WTC11 (cell line): ENCODE measurements at regions not wholly inside any gene's neighbourhood (a gene's known extent, or its start where the extent isn't known, plus 50 kb on each side); places are given as distances from the start of the nearest gene placed in this dataset.

Experiments
- ATAC-seq: fragments of 200-7000 bp; cut with Tn5 transposase; 2 replicates; pipeline ENCODE4 v1.10.0; 2021; ENCODE audit warnings: mild to moderate bottlenecking, moderate library complexity
- CTCF ChIA-PET: fragments of 300-600 bp; sonication (Branson Sonifier 250); formaldehyde crosslinking; loops from one replicate; lab custom pipeline; 2021; ENCODE audit warnings: antibody characterized with exemption; lab: Charles Lee
- POLR2A ChIA-PET: fragments of 350-600 bp; sonication (Branson Sonifier 250); formaldehyde crosslinking; loops from one replicate; lab custom pipeline; 2021; ENCODE audit warnings: antibody characterized with exemption; lab: Charles Lee
- DNase-seq: peaks from one replicate; pipeline ENCODE4 v3.0.0; 2021; ENCODE audit warnings: low spot score
- H3K27ac Mint-ChIP-seq: 2 replicates; pipeline ENCODE4 v1.8.0; 2021; ENCODE audit warnings: mixed read lengths
- H3K27me3 Mint-ChIP-seq: 2 replicates; pipeline ENCODE4 v1.8.0; 2021; ENCODE audit warnings: low read depth, mild to moderate bottlenecking, moderate library complexity, mixed read lengths
- H3K36me3 Mint-ChIP-seq: 2 replicates; pipeline ENCODE4 v1.8.0; 2021; ENCODE audit warnings: mixed read lengths
- H3K4me1 Mint-ChIP-seq: 2 replicates; pipeline ENCODE4 v1.8.0; 2022; ENCODE audit warnings: mixed read lengths
- H3K4me3 Mint-ChIP-seq: 2 replicates; pipeline ENCODE4 v1.8.0; 2021; ENCODE audit warnings: mild to moderate bottlenecking, moderate library complexity, mixed read lengths
- H3K9me3 Mint-ChIP-seq: 2 replicates; pipeline ENCODE4 v1.8.0; 2021; ENCODE audit warnings: mixed read lengths
- E2F5 ChIP-seq: sonication (generic); formaldehyde crosslinking; IDR thresholded peaks from 2 replicates; pipeline ENCODE4 v1.8.1; 2022; ENCODE audit warnings: mild to moderate bottlenecking, moderate library complexity, missing genetic modification reagents
- ELF4 ChIP-seq: sonication (generic); formaldehyde crosslinking; IDR thresholded peaks from 2 replicates; pipeline ENCODE4 v1.8.1; 2022; ENCODE audit warnings: low read depth, mild to moderate bottlenecking, moderate library complexity, missing genetic modification reagents
- FOXJ3 ChIP-seq: sonication (generic); formaldehyde crosslinking; IDR thresholded peaks from 2 replicates; pipeline ENCODE4 v1.9.0; 2021; ENCODE audit warnings: missing genetic modification reagents, mild to moderate bottlenecking, borderline replicate concordance
- GRHL2 ChIP-seq: fragments of 250-450 bp; sonication (Bioruptor Pico); IDR thresholded peaks from 2 replicates; pipeline ENCODE4 v1.8.0; 2022; ENCODE audit warnings: mild to moderate bottlenecking, moderate library complexity; ENCODE audit not compliant: insufficient replicate concordance, severe bottlenecking
- HMGA2 ChIP-seq: fragments of 250-450 bp; sonication (Bioruptor Pico); IDR thresholded peaks from 2 replicates; pipeline ENCODE4 v1.4.0; 2021; ENCODE audit warnings: mild to moderate bottlenecking, moderate library complexity
- PRRX2 ChIP-seq: fragments of 250-450 bp; sonication (Bioruptor Pico); IDR thresholded peaks from 2 replicates; pipeline ENCODE4 v1.8.0; 2021; ENCODE audit warnings: mild to moderate bottlenecking
- SOX15 ChIP-seq: fragments of 250-450 bp; sonication (Bioruptor Pico); IDR thresholded peaks from 2 replicates; pipeline ENCODE4 v1.9.0; 2021; ENCODE audit warnings: mild to moderate bottlenecking
- TCF7 ChIP-seq: sonication (generic); formaldehyde crosslinking; IDR thresholded peaks from 2 replicates; pipeline ENCODE4 v1.8.0; 2022; ENCODE audit warnings: mild to moderate bottlenecking, low read depth, missing genetic modification reagents, moderate library complexity
- TEAD4 ChIP-seq: sonication (generic); formaldehyde crosslinking; IDR thresholded peaks from 2 replicates; pipeline ENCODE4 v1.8.0; 2022; ENCODE audit warnings: mild to moderate bottlenecking, missing genetic modification reagents
- ZNF232 ChIP-seq: sonication (generic); formaldehyde crosslinking; IDR thresholded peaks from 2 replicates; pipeline ENCODE4 v1.8.0; 2022; ENCODE audit warnings: mild to moderate bottlenecking, missing genetic modification reagents
- ZNF263 ChIP-seq: sonication (generic); formaldehyde crosslinking; IDR thresholded peaks from 2 replicates; pipeline ENCODE4 v1.8.1; 2022; ENCODE audit warnings: low read depth, mild to moderate bottlenecking, moderate library complexity, missing genetic modification reagents
- ZNF396 ChIP-seq: fragments of 250-450 bp; sonication (Bioruptor Pico); IDR thresholded peaks from 2 replicates; pipeline ENCODE4 v1.8.0; 2021; ENCODE audit warnings: mild to moderate bottlenecking, moderate library complexity, borderline replicate concordance
- ZNF416 ChIP-seq: fragments of 250-450 bp; sonication (Bioruptor Pico); IDR thresholded peaks from 2 replicates; pipeline ENCODE4 v1.9.0; 2021; ENCODE audit warnings: mild to moderate bottlenecking, inconsistent platforms
- TF ChIP-seq, protein P1 (sequence below): fragments of 250-450 bp; sonication (Bioruptor Pico); conservative IDR thresholded peaks from 2 replicates; pipeline ENCODE4 v1.9.0; 2021; ENCODE audit warnings: mild to moderate bottlenecking
- TF ChIP-seq, protein P2 (sequence below): fragments of 250-450 bp; sonication (Bioruptor Pico); IDR thresholded peaks from 2 replicates; pipeline ENCODE4 v1.9.0; 2021; ENCODE audit warnings: mild to moderate bottlenecking, borderline replicate concordance
- TF ChIP-seq, protein P3 (sequence below): sonication (generic); formaldehyde crosslinking; IDR thresholded peaks from 2 replicates; pipeline ENCODE4 v1.8.1; 2023; ENCODE audit warnings: mild to moderate bottlenecking, moderate library complexity, missing genetic modification reagents
- TF ChIP-seq, protein P4 (sequence below): sonication (generic); formaldehyde crosslinking; IDR thresholded peaks from 2 replicates; pipeline ENCODE4 v1.8.0; 2022; ENCODE audit warnings: missing genetic modification reagents

GRCh38 chr6:164911873-164912580, 397.4 kb downstream of the C6orf118 start (continued):
- TF ChIP-seq, protein P1, sequence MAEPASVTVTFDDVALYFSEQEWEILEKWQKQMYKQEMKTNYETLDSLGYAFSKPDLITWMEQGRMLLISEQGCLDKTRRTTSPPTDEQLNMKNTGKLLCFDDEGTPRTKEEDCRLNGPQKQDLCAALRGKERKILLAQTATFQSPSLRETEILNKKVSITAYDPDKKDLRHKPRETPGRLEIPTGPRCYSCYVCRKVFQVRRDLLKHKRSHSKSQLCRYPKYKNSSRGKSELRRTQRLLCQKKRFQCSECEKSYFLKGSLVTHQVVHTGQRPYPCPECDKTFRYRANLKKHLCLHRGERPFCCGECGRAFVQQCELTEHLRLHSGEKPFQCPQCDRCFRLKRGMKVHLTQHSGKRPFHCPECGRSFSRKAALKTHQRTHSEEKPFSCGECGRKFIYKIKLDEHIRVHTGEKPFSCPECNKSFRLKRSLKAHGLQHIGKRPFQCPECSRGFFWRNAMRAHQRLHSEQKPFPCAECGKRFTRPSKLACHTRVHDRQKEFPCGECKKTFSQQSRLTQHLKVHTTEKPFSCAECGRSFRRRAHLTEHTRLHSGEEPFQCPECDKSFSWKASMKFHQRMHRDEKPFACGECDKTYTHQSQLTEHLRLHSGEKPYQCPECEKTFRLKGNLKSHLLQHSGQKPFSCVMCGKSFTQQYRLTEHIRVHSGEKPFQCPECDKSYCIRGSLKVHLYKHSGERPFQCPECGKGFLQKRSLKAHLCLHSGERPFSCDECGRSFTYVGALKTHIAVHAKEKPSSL, result no peak
- no peak for TF ChIP-seq SOX15 (CRISPR knock-in tag)
- TF ChIP-seq ZNF263 (CRISPR knock-in tag), result no peak
- TF ChIP-seq ZNF416, result no peak
- no peak for TF ChIP-seq ZNF232 (CRISPR knock-in tag)

- ATAC-seq, result no peak
- Mint-ChIP-seq H3K27me3 (no peaks in the 10 kb centered on the region), H3K9me3 (peaks cover 7% of the 10 kb centered on the region; the same call in 1 of the 2 replicates), H3K27ac (no peak overlapping the region), H3K4me1 (peaks cover 25% of the 10 kb centered on the region), H3K4me3 (no peak overlapping the region), H3K36me3 (no peaks in the 10 kb centered on the region)
- no peak for DNase-seq
- POLR2A ChIA-PET, result interaction anchor here (0.7 kb wide), 1 partner anchor 880 kb away, joined by 3 read pairs; no protein-coding TSS in a partner anchor
- TF ChIP-seq, protein P2, sequence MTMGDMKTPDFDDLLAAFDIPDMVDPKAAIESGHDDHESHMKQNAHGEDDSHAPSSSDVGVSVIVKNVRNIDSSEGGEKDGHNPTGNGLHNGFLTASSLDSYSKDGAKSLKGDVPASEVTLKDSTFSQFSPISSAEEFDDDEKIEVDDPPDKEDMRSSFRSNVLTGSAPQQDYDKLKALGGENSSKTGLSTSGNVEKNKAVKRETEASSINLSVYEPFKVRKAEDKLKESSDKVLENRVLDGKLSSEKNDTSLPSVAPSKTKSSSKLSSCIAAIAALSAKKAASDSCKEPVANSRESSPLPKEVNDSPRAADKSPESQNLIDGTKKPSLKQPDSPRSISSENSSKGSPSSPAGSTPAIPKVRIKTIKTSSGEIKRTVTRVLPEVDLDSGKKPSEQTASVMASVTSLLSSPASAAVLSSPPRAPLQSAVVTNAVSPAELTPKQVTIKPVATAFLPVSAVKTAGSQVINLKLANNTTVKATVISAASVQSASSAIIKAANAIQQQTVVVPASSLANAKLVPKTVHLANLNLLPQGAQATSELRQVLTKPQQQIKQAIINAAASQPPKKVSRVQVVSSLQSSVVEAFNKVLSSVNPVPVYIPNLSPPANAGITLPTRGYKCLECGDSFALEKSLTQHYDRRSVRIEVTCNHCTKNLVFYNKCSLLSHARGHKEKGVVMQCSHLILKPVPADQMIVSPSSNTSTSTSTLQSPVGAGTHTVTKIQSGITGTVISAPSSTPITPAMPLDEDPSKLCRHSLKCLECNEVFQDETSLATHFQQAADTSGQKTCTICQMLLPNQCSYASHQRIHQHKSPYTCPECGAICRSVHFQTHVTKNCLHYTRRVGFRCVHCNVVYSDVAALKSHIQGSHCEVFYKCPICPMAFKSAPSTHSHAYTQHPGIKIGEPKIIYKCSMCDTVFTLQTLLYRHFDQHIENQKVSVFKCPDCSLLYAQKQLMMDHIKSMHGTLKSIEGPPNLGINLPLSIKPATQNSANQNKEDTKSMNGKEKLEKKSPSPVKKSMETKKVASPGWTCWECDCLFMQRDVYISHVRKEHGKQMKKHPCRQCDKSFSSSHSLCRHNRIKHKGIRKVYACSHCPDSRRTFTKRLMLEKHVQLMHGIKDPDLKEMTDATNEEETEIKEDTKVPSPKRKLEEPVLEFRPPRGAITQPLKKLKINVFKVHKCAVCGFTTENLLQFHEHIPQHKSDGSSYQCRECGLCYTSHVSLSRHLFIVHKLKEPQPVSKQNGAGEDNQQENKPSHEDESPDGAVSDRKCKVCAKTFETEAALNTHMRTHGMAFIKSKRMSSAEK (CRISPR knock-in tag), result no peak
- TF ChIP-seq FOXJ3 (CRISPR knock-in tag) (no peak), TEAD4 (CRISPR knock-in tag) (no peak), GRHL2 (CRISPR knock-in tag) (no peak)
- CTCF ChIA-PET, result interaction anchor here (0.6 kb wide), 1 partner anchor 251 kb away, joined by 3 read pairs; no protein-coding TSS in a partner anchor
Observed at GRCh38 chr6:164911151-164911550, 398.3 kb downstream of the C6orf118 start.

DNA sequence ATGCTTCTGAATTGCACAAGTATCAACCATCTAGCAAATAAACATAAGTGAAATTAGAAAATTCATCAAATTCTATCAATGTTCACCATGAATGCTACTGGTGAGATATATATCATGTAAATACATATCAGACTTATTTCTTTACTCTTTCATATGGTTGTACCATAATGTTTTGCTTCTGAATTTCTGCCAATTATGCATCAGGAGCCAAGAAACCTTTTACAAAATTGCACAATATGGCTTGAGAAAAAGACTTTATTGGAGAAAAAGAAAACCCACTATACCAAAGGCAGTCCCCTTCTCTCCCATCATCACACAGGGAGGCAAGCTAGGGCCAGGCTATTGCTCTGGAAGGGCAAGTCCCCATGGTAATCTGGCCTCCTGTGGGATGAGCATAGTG, 402.6 kb downstream of the C6orf118 start:
- Mint-ChIP-seq H3K27me3 (no peaks in the 10 kb centered on the region), H3K4me1 (peaks cover 14% of the 10 kb centered on the region), H3K36me3 (no peaks in the 10 kb centered on the region), H3K27ac (no peak overlapping the region), H3K4me3 (no peak overlapping the region), H3K9me3 (no peaks in the 10 kb centered on the region)
- ChIA-PET CTCF (no interaction called here), POLR2A (no interaction called here)
- TF ChIP-seq, protein P3, sequence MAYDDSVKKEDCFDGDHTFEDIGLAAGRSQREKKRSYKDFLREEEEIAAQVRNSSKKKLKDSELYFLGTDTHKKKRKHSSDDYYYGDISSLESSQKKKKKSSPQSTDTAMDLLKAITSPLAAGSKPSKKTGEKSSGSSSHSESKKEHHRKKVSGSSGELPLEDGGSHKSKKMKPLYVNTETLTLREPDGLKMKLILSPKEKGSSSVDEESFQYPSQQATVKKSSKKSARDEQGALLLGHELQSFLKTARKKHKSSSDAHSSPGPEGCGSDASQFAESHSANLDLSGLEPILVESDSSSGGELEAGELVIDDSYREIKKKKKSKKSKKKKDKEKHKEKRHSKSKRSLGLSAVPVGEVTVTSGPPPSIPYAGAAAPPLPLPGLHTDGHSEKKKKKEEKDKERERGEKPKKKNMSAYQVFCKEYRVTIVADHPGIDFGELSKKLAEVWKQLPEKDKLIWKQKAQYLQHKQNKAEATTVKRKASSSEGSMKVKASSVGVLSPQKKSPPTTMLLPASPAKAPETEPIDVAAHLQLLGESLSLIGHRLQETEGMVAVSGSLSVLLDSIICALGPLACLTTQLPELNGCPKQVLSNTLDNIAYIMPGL (CRISPR knock-in tag), result no peak
- no peak for TF ChIP-seq ZNF396 (CRISPR knock-in tag)
- ATAC-seq, result no peak
- no peak for DNase-seq

GRCh38 chr6:164905311-164905710, 404.1 kb downstream of the C6orf118 start:
- ATAC-seq, result no peak
- Mint-ChIP-seq H3K27ac (no peak overlapping the region), H3K4me3 (no peak overlapping the region), H3K9me3 (no peaks in the 10 kb centered on the region), H3K27me3 (no peaks in the 10 kb centered on the region), H3K36me3 (no peaks in the 10 kb centered on the region), H3K4me1 (no peaks in the 10 kb centered on the region)
- no peak for DNase-seq
- CTCF ChIA-PET, result no interaction called here
- POLR2A ChIA-PET, result no interaction called here
- TF ChIP-seq HMGA2 (CRISPR knock-in tag), result no peak
- no peak for TF ChIP-seq PRRX2 (CRISPR knock-in tag)
- no peak for TF ChIP-seq ELF4 (CRISPR knock-in tag)
- no peak for TF ChIP-seq E2F5 (CRISPR knock-in tag)
- no peak for TF ChIP-seq TCF7 (CRISPR knock-in tag)
- TF ChIP-seq, protein P4, sequence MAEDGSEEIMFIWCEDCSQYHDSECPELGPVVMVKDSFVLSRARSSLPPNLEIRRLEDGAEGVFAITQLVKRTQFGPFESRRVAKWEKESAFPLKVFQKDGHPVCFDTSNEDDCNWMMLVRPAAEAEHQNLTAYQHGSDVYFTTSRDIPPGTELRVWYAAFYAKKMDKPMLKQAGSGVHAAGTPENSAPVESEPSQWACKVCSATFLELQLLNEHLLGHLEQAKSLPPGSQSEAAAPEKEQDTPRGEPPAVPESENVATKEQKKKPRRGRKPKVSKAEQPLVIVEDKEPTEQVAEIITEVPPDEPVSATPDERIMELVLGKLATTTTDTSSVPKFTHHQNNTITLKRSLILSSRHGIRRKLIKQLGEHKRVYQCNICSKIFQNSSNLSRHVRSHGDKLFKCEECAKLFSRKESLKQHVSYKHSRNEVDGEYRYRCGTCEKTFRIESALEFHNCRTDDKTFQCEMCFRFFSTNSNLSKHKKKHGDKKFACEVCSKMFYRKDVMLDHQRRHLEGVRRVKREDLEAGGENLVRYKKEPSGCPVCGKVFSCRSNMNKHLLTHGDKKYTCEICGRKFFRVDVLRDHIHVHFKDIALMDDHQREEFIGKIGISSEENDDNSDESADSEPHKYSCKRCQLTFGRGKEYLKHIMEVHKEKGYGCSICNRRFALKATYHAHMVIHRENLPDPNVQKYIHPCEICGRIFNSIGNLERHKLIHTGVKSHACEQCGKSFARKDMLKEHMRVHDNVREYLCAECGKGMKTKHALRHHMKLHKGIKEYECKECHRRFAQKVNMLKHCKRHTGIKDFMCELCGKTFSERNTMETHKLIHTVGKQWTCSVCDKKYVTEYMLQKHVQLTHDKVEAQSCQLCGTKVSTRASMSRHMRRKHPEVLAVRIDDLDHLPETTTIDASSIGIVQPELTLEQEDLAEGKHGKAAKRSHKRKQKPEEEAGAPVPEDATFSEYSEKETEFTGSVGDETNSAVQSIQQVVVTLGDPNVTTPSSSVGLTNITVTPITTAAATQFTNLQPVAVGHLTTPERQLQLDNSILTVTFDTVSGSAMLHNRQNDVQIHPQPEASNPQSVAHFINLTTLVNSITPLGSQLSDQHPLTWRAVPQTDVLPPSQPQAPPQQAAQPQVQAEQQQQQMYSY (CRISPR knock-in tag), result no peak
